ENCODE measurements at regions not wholly inside any gene's neighbourhood (a gene's known extent, or its start where the extent isn't known, plus 50 kb on each side); places are given as distances from the start of the nearest gene placed in this dataset.
"Not testable (repeated sequence)": the region's sequence is repeated elsewhere in the genome, so short reads cannot be mapped to it uniquely, and the experiment has no call there.

GRCh38 chr11:92101920-92102319, 122.7 kb upstream of the FAT3 start:
- no peak for DNase-seq (ENCODE audit: low read depth)
- no peak overlapping the region for H3K4me3 ChIP-seq (ENCODE audit: low read depth, low read length)
- no peak for TF ChIP-seq CTCF (conservative IDR thresholded peaks at IDR 0.05; ENCODE audit: low read depth, low read length)

DNA sequence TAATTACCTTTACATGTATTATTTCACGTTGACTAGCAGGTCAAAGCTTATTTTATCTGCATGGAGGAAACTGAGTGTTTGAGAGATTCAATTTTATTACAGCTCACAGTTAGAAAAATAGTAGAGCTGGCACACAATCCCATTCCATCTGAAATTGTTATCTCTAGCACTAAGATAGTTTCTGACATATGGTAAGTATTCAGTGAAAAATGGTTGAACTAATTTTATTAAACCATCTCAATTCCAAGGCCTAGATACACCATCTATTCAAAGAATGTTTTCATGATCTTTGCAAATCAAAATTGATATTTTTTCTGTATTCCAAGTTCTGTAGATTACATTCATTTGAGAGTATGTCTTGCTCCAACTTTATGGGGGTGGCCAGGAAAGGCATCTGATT, 125.4 kb upstream of the FAT3 start:
- no peak overlapping the region for H3K4me3 ChIP-seq (ENCODE audit: low read depth, low read length)
- no peak for TF ChIP-seq CTCF (conservative IDR thresholded peaks at IDR 0.05; ENCODE audit: low read depth, low read length)

DNA sequence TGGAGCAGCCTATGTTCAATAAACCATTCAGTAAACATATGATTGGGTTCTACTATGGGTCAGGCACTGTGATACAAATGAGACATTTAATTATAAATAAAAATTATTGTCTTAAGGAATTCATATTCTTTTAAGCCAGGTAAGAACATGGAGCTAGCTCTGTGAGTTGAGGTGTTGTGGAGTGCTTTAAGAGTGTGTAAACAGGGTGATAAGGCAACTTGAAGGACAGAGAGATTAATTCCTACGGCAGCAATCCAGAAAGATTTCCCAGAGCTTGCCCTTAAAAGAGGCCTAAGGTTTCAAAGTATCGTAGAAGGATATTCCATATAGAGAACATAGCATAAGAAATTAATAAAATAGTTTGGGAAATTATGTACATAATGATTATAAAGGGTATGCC, 126.4 kb upstream of the FAT3 start:
- TF ChIP-seq CTCF (conservative IDR thresholded peaks at IDR 0.05; ENCODE audit: low read depth, low read length), result no peak
- no peak overlapping the region for H3K4me3 ChIP-seq (ENCODE audit: low read depth, low read length)
- no peak for DNase-seq (ENCODE audit: low read depth)

More for the DNA sequence above, 125.4 kb upstream of the FAT3 start:
- no peak for DNase-seq (ENCODE audit: low read depth)

GRCh38 chr11:92087725-92088537, 136.7 kb upstream of the FAT3 start:
- H3K4me3 ChIP-seq (ENCODE audit: low read depth, low read length), result no peak overlapping the region
- DNase-seq (ENCODE audit: low read depth), result no peak
- TF ChIP-seq CTCF (conservative IDR thresholded peaks at IDR 0.05; ENCODE audit: low read depth, low read length), result no peak

GRCh38 chr11:92083123-92083522, 141.5 kb upstream of the FAT3 start:
- no peak for DNase-seq (ENCODE audit: low read depth)
- TF ChIP-seq CTCF (conservative IDR thresholded peaks at IDR 0.05; ENCODE audit: low read depth, low read length), result no peak
- no peak overlapping the region for H3K4me3 ChIP-seq (ENCODE audit: low read depth, low read length)

DNA sequence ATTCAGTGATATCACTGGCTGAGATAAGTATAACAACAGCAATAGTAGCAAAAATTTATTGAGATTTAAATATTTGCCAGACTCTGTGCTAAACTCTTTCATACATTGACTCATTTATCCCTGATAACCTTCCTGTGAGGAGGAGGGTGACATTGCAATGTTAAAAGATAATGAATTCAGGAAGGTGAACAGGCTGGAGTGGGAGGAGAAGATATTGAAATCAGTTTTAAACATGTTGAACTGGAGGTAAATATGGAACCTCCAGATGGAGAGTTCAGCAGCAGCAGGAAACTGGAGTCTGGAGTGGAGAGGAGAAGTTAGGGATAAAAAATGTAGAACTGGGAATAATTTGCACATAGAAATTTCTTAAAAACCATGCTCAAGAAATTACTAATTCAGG, 142.0 kb upstream of the FAT3 start:
- TF ChIP-seq CTCF (conservative IDR thresholded peaks at IDR 0.05; ENCODE audit: low read depth, low read length), result no peak
- no peak for DNase-seq (ENCODE audit: low read depth)
- no peak overlapping the region for H3K4me3 ChIP-seq (ENCODE audit: low read depth, low read length)

- not testable (repeated sequence) for DNase-seq (ENCODE audit: low read depth); H3K4me3 ChIP-seq (ENCODE audit: low read depth, low read length)
Observed at GRCh38 chr11:92074498-92074897, 150.1 kb upstream of the FAT3 start.
